ENCODE measurements at regions not wholly inside any gene's neighbourhood (a gene's known extent, or its start where the extent isn't known, plus 50 kb on each side); places are given as distances from the start of the nearest gene placed in this dataset.

- no peak overlapping the region for H3K4me3 ChIP-seq (replicated peaks in 1 of 2; ENCODE audit: low read depth in 2 of 2, low read length in 2 of 2)
- TF ChIP-seq, protein P1, sequence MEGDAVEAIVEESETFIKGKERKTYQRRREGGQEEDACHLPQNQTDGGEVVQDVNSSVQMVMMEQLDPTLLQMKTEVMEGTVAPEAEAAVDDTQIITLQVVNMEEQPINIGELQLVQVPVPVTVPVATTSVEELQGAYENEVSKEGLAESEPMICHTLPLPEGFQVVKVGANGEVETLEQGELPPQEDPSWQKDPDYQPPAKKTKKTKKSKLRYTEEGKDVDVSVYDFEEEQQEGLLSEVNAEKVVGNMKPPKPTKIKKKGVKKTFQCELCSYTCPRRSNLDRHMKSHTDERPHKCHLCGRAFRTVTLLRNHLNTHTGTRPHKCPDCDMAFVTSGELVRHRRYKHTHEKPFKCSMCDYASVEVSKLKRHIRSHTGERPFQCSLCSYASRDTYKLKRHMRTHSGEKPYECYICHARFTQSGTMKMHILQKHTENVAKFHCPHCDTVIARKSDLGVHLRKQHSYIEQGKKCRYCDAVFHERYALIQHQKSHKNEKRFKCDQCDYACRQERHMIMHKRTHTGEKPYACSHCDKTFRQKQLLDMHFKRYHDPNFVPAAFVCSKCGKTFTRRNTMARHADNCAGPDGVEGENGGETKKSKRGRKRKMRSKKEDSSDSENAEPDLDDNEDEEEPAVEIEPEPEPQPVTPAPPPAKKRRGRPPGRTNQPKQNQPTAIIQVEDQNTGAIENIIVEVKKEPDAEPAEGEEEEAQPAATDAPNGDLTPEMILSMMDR (IDR thresholded peaks at IDR 0.05; ENCODE audit: low read depth, low read length), result no peak
- DNase-seq (ENCODE audit: low read depth in 2 of 2), result no peak
Observed at GRCh38 chr7:119561751-119562150, 711.2 kb upstream of the KCND2 start.

DNA sequence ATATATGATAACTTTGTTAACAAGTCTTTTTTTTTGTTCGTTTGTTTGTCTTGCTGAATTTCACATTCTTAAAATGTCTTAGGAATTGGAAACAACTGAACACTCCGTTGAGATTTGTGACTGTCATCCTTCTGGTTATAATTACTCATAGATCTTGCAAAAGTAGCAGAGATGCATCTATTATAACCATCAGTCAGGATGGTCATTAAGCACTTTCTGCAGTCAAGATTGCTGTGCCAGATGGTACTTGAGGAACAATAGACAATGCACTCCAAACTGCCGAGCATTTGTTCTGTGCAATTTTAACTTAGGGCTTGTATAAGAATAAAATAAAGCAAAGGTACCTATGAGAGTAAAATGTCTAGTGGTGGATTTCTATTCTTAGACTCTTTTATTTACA, 710.1 kb upstream of the KCND2 start:
- no peak for DNase-seq (ENCODE audit: low read depth in 2 of 2)
- TF ChIP-seq, protein P1 (IDR thresholded peaks at IDR 0.05; ENCODE audit: low read depth, low read length), result no peak
- H3K4me3 ChIP-seq (replicated peaks in 1 of 2; ENCODE audit: low read depth in 2 of 2, low read length in 2 of 2), result no peak overlapping the region

- no peak for DNase-seq (ENCODE audit: low read depth in 2 of 2)
- no peak overlapping the region for H3K4me3 ChIP-seq (replicated peaks in 1 of 2; ENCODE audit: low read depth in 2 of 2, low read length in 2 of 2)
- TF ChIP-seq, protein P1 (IDR thresholded peaks at IDR 0.05; ENCODE audit: low read depth, low read length), result no peak
Observed at GRCh38 chr7:119571666-119572065, 701.3 kb upstream of the KCND2 start.

- TF ChIP-seq, protein P1 (IDR thresholded peaks at IDR 0.05; ENCODE audit: low read depth, low read length), result no peak
- no peak for DNase-seq (ENCODE audit: low read depth in 2 of 2)
- no peak overlapping the region for H3K4me3 ChIP-seq (replicated peaks in 1 of 2; ENCODE audit: low read depth in 2 of 2, low read length in 2 of 2)
Observed at GRCh38 chr7:119572132-119572531, 700.8 kb upstream of the KCND2 start.

GRCh38 chr7:119572541-119572940, 700.4 kb upstream of the KCND2 start:
- TF ChIP-seq, protein P1 (IDR thresholded peaks at IDR 0.05; ENCODE audit: low read depth, low read length), result no peak
- H3K4me3 ChIP-seq (replicated peaks in 1 of 2; ENCODE audit: low read depth in 2 of 2, low read length in 2 of 2), result no peak overlapping the region
- DNase-seq (ENCODE audit: low read depth in 2 of 2), result no peak

DNA sequence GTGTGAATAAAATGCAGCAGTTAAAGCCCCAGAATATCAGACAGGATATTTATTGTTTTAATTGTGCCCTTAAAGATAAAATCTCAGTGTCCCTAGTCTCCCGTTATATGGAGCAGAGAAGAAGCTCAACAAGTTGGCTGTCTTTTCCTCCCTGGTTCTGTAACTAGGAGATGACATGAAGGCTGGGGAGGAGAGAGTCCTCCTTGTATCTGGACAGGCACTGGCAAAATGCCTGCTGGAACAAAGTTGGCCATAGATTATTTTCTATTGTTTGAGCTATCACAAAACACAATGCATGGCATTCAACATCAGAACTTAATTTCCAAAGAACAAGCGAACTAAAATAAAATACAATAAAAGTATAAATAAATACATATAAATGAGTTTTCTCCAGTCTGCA, 694.9 kb upstream of the KCND2 start:
- TF ChIP-seq, protein P1 (IDR thresholded peaks at IDR 0.05; ENCODE audit: low read depth, low read length), result no peak
- no peak for DNase-seq (ENCODE audit: low read depth in 2 of 2)
- H3K4me3 ChIP-seq (replicated peaks in 1 of 2; ENCODE audit: low read depth in 2 of 2, low read length in 2 of 2), result no peak overlapping the region

GRCh38 chr7:119594956-119595355, 678.0 kb upstream of the KCND2 start:
- H3K4me3 ChIP-seq (replicated peaks in 1 of 2; ENCODE audit: low read depth in 2 of 2, low read length in 2 of 2), result no peak overlapping the region
- TF ChIP-seq, protein P1 (IDR thresholded peaks at IDR 0.05; ENCODE audit: low read depth, low read length), result no peak
- DNase-seq (ENCODE audit: low read depth in 2 of 2), result no peak
